ENCODE measurements at regions not wholly inside any gene's neighbourhood (a gene's known extent, or its start where the extent isn't known, plus 50 kb on each side); places are given as distances from the start of the nearest gene placed in this dataset.
A peak's percentile ranks its signal among the peaks of the same experiment; 100 is the strongest.

- no peak overlapping the region for H3K27ac ChIP-seq (ENCODE audit: low read length)
- H3K9me3 ChIP-seq (ENCODE audit: control insufficient read depth, low read length) = no peaks in the 10 kb centered on the region
- no peak for ATAC-seq
- H3K4me1 ChIP-seq (ENCODE audit: control insufficient read depth, insufficient read depth, low read length) = no peaks in the 10 kb centered on the region
- 75% methylated on average over 2 of the region's 2 CpGs for WGBS
- no peak overlapping the region for H3K4me3 ChIP-seq (ENCODE audit: low read length)
- no peak for DNase-seq
- no peaks in the 10 kb centered on the region for H3K27me3 ChIP-seq (ENCODE audit: control insufficient read depth, insufficient read depth)
- intact Hi-C loops (cut with DNase I) = no loop called here
These were observed 931.7 kb upstream of the CHAC2 start for GRCh38 chr2:52835909-52836308.

GRCh38 chr2:52831216-52831615 is 936.4 kb upstream of the CHAC2 start:
- H3K27me3 ChIP-seq (ENCODE audit: control insufficient read depth, insufficient read depth) = no peaks in the 10 kb centered on the region
- ATAC-seq (no peak), DNase-seq (no peak)
- intact Hi-C loops (cut with DNase I) = no loop called here
- no peaks in the 10 kb centered on the region for H3K9me3 ChIP-seq (ENCODE audit: control insufficient read depth, low read length)
- H3K27ac ChIP-seq (ENCODE audit: low read length) = no peak overlapping the region
- no peak overlapping the region for H3K4me3 ChIP-seq (ENCODE audit: low read length)
- no peaks in the 10 kb centered on the region for H3K4me1 ChIP-seq (ENCODE audit: control insufficient read depth, insufficient read depth, low read length)

- 91% methylated on average over 1 of the region's 1 CpG for WGBS
- ATAC-seq = no peak
- Histone ChIP-seq H3K9me3 (ENCODE audit: control insufficient read depth, low read length) (no peaks in the 10 kb centered on the region), H3K4me3 (ENCODE audit: low read length) (no peak overlapping the region), H3K4me1 (ENCODE audit: control insufficient read depth, insufficient read depth, low read length) (no peaks in the 10 kb centered on the region), H3K27ac (ENCODE audit: low read length) (no peak overlapping the region), H3K27me3 (ENCODE audit: control insufficient read depth, insufficient read depth) (no peaks in the 10 kb centered on the region)
- intact Hi-C loops (cut with DNase I) = no loop called here
- no peak for DNase-seq
These were observed 939.5 kb upstream of the CHAC2 start for GRCh38 chr2:52828112-52828511.

- H3K4me1 ChIP-seq (ENCODE audit: control insufficient read depth, insufficient read depth, low read length) = no peaks in the 10 kb centered on the region
- no peak overlapping the region for H3K27ac ChIP-seq (ENCODE audit: low read length)
- H3K4me3 ChIP-seq (ENCODE audit: low read length) = no peak overlapping the region
- no peaks in the 10 kb centered on the region for H3K27me3 ChIP-seq (ENCODE audit: control insufficient read depth, insufficient read depth)
- H3K9me3 ChIP-seq (ENCODE audit: control insufficient read depth, low read length) = no peaks in the 10 kb centered on the region
- no peak for ATAC-seq
- intact Hi-C loops (cut with DNase I) = no loop called here
- no peak for DNase-seq
These were observed 946.0 kb upstream of the CHAC2 start for GRCh38 chr2:52821631-52822030.

GRCh38 chr2:52818958-52819357 is 948.6 kb upstream of the CHAC2 start:
- intact Hi-C loops (cut with DNase I) = no loop called here
- DNase-seq (no peak), ATAC-seq (no peak)
- Histone ChIP-seq H3K9me3 (ENCODE audit: control insufficient read depth, low read length) (no peaks in the 10 kb centered on the region), H3K4me1 (ENCODE audit: control insufficient read depth, insufficient read depth, low read length) (no peaks in the 10 kb centered on the region), H3K4me3 (ENCODE audit: low read length) (no peak overlapping the region), H3K27ac (ENCODE audit: low read length) (no peak overlapping the region), H3K27me3 (ENCODE audit: control insufficient read depth, insufficient read depth) (no peaks in the 10 kb centered on the region)

- H3K4me3 ChIP-seq (ENCODE audit: low read length) = no peak overlapping the region
These were observed 957.1 kb upstream of the CHAC2 start for GRCh38 chr2:52810460-52810859.

GRCh38 chr2:52805901-52806410 is 961.6 kb upstream of the CHAC2 start:
- Histone ChIP-seq H3K27ac (ENCODE audit: low read length) (no peak overlapping the region), H3K4me1 (ENCODE audit: control insufficient read depth, insufficient read depth, low read length) (no peaks in the 10 kb centered on the region), H3K9me3 (ENCODE audit: control insufficient read depth, low read length) (no peaks in the 10 kb centered on the region), H3K27me3 (ENCODE audit: control insufficient read depth, insufficient read depth) (no peaks in the 10 kb centered on the region), H3K4me3 (ENCODE audit: low read length) (no peak overlapping the region)
- intact Hi-C loops (cut with DNase I) = no loop called here
- ATAC-seq (no peak), DNase-seq (no peak)

More at GRCh38 chr2:52810460-52810859, 957.1 kb upstream of the CHAC2 start:
- H3K9me3 ChIP-seq (ENCODE audit: control insufficient read depth, low read length) = no peaks in the 10 kb centered on the region
- no peak for DNase-seq
- no peak overlapping the region for H3K27ac ChIP-seq (ENCODE audit: low read length)
- ATAC-seq = peak; percentile 62 to 69
- no peaks in the 10 kb centered on the region for H3K4me1 ChIP-seq (ENCODE audit: control insufficient read depth, insufficient read depth, low read length)
- H3K27me3 ChIP-seq (ENCODE audit: control insufficient read depth, insufficient read depth) = no peaks in the 10 kb centered on the region
- intact Hi-C loops (cut with DNase I) = no loop called here
- 24% methylated on average over 4 of the region's 4 CpGs for WGBS

GRCh38 chr2:52794581-52794980 is 973.0 kb upstream of the CHAC2 start:
- Histone ChIP-seq H3K9me3 (ENCODE audit: control insufficient read depth, low read length) (no peaks in the 10 kb centered on the region), H3K4me3 (ENCODE audit: low read length) (no peak overlapping the region), H3K27ac (ENCODE audit: low read length) (no peak overlapping the region), H3K27me3 (ENCODE audit: control insufficient read depth, insufficient read depth) (no peaks in the 10 kb centered on the region), H3K4me1 (ENCODE audit: control insufficient read depth, insufficient read depth, low read length) (no peaks in the 10 kb centered on the region)
- intact Hi-C loops (cut with DNase I) = no loop called here
- WGBS = 44% methylated on average over 2 of the region's 2 CpGs
- no peak for ATAC-seq
- DNase-seq = no peak

GRCh38 chr2:52779446-52779845 is 988.2 kb upstream of the CHAC2 start:
- Histone ChIP-seq H3K4me3 (ENCODE audit: low read length) (no peak overlapping the region), H3K27me3 (ENCODE audit: control insufficient read depth, insufficient read depth) (no peaks in the 10 kb centered on the region), H3K9me3 (ENCODE audit: control insufficient read depth, low read length) (no peaks in the 10 kb centered on the region), H3K4me1 (ENCODE audit: control insufficient read depth, insufficient read depth, low read length) (no peaks in the 10 kb centered on the region), H3K27ac (ENCODE audit: low read length) (no peak overlapping the region)
- WGBS = 76% methylated on average over 5 of the region's 5 CpGs
- no peak for DNase-seq
- intact Hi-C loops (cut with DNase I) = no loop called here
- no peak for ATAC-seq

- intact Hi-C loops (cut with DNase I) = no loop called here
- no peaks in the 10 kb centered on the region for H3K27me3 ChIP-seq (ENCODE audit: control insufficient read depth, insufficient read depth)
- ATAC-seq (no peak), DNase-seq (no peak)
- H3K4me3 ChIP-seq (ENCODE audit: low read length) = no peak overlapping the region
- WGBS = 84% methylated on average over 1 of the region's 1 CpG
- no peaks in the 10 kb centered on the region for H3K4me1 ChIP-seq (ENCODE audit: control insufficient read depth, insufficient read depth, low read length)
- H3K9me3 ChIP-seq (ENCODE audit: control insufficient read depth, low read length) = no peaks in the 10 kb centered on the region
- H3K27ac ChIP-seq (ENCODE audit: low read length) = no peak overlapping the region
These were observed 991.0 kb upstream of the CHAC2 start for GRCh38 chr2:52776571-52776970.

- Histone ChIP-seq H3K4me1 (ENCODE audit: control insufficient read depth, insufficient read depth, low read length) (no peaks in the 10 kb centered on the region), H3K9me3 (ENCODE audit: control insufficient read depth, low read length) (no peaks in the 10 kb centered on the region), H3K27ac (ENCODE audit: low read length) (no peak overlapping the region), H3K4me3 (ENCODE audit: low read length) (no peak overlapping the region), H3K27me3 (ENCODE audit: control insufficient read depth, insufficient read depth) (no peaks in the 10 kb centered on the region)
- ATAC-seq (no peak), DNase-seq (no peak)
- WGBS = 57% methylated on average over 2 of the region's 2 CpGs
- intact Hi-C loops (cut with DNase I) = no loop called here
These were observed 991.9 kb upstream of the CHAC2 start for GRCh38 chr2:52775674-52776073.

- ATAC-seq = no peak
- intact Hi-C loops (cut with DNase I) = no loop called here
- WGBS = 80% methylated on average over 2 of the region's 2 CpGs
- Histone ChIP-seq H3K27me3 (ENCODE audit: control insufficient read depth, insufficient read depth) (no peaks in the 10 kb centered on the region), H3K9me3 (ENCODE audit: control insufficient read depth, low read length) (no peaks in the 10 kb centered on the region), H3K4me3 (ENCODE audit: low read length) (no peak overlapping the region), H3K4me1 (ENCODE audit: control insufficient read depth, insufficient read depth, low read length) (no peaks in the 10 kb centered on the region), H3K27ac (ENCODE audit: low read length) (no peak overlapping the region)
- no peak for DNase-seq
These were observed 1001.9 kb upstream of the CHAC2 start for GRCh38 chr2:52765735-52766134.
